ENCODE measurements at regions not wholly inside any gene's neighbourhood (a gene's known extent, or its start where the extent isn't known, plus 50 kb on each side); places are given as distances from the start of the nearest gene placed in this dataset.

GRCh38 chr3:113151461-113152031 is 59.8 kb upstream of the BOC start:
- no peaks in the 10 kb centered on the region for H3K9me3 Mint-ChIP-seq
- H3K4me1 Mint-ChIP-seq = no peaks in the 10 kb centered on the region
- no peak overlapping the region for H3K4me3 Mint-ChIP-seq
- DNase-seq = no peak
- H3K27me3 Mint-ChIP-seq = peaks cover under 1% of the 10 kb centered on the region
- H3K36me3 Mint-ChIP-seq (ENCODE audit: low read depth) = no peaks in the 10 kb centered on the region
- POLR2A ChIA-PET = no interaction called here
- H3K27ac Mint-ChIP-seq = no peak overlapping the region
- CTCF ChIA-PET = interaction anchor here (1.2 kb wide), 1 partner anchor 9 kb away, joined by 3 read pairs; no protein-coding TSS in a partner anchor

- Mint-ChIP-seq H3K4me1 (no peaks in the 10 kb centered on the region), H3K27ac (no peak overlapping the region), H3K4me3 (no peak overlapping the region), H3K36me3 (ENCODE audit: low read depth) (no peaks in the 10 kb centered on the region), H3K9me3 (no peaks in the 10 kb centered on the region), H3K27me3 (no peaks in the 10 kb centered on the region)
- ChIA-PET POLR2A (no interaction called here), CTCF (no interaction called here)
- no peak for DNase-seq
These were observed 58.5 kb upstream of the BOC start for GRCh38 chr3:113152849-113153248.

- Mint-ChIP-seq H3K4me1 (no peaks in the 10 kb centered on the region), H3K27ac (no peak overlapping the region), H3K36me3 (ENCODE audit: low read depth) (no peaks in the 10 kb centered on the region), H3K4me3 (no peak overlapping the region), H3K27me3 (no peaks in the 10 kb centered on the region), H3K9me3 (no peaks in the 10 kb centered on the region)
- ChIA-PET POLR2A (no interaction called here), CTCF (interaction anchor here (0.6 kb wide), 2 partner anchors 453 to 649 kb away, joined by 3 read pairs; no protein-coding TSS in a partner anchor)
- no peak for DNase-seq
These were observed 57.8 kb upstream of the BOC start for GRCh38 chr3:113153499-113154107.

GRCh38 chr3:113156816-113157333 is 54.5 kb upstream of the BOC start:
- CTCF ChIA-PET = no interaction called here
- H3K9me3 Mint-ChIP-seq = no peaks in the 10 kb centered on the region
- H3K27me3 Mint-ChIP-seq = no peaks in the 10 kb centered on the region
- no peak overlapping the region for H3K4me3 Mint-ChIP-seq
- H3K36me3 Mint-ChIP-seq (ENCODE audit: low read depth) = no peaks in the 10 kb centered on the region
- POLR2A ChIA-PET = no interaction called here
- no peak for DNase-seq
- no peak overlapping the region for H3K27ac Mint-ChIP-seq
- H3K4me1 Mint-ChIP-seq = no peaks in the 10 kb centered on the region

- Mint-ChIP-seq H3K27ac (no peak overlapping the region), H3K9me3 (no peaks in the 10 kb centered on the region), H3K4me1 (no peaks in the 10 kb centered on the region), H3K27me3 (no peaks in the 10 kb centered on the region), H3K4me3 (no peak overlapping the region), H3K36me3 (ENCODE audit: low read depth) (no peaks in the 10 kb centered on the region)
- DNase-seq = no peak
- ChIA-PET CTCF (no interaction called here), POLR2A (no interaction called here)
These were observed 53.8 kb upstream of the BOC start for GRCh38 chr3:113157408-113158030.

GRCh38 chr3:113158171-113158570 is 53.2 kb upstream of the BOC start:
- Mint-ChIP-seq H3K4me3 (no peak overlapping the region), H3K36me3 (ENCODE audit: low read depth) (no peaks in the 10 kb centered on the region), H3K27ac (no peak overlapping the region), H3K4me1 (no peaks in the 10 kb centered on the region), H3K27me3 (peaks cover 2% of the 10 kb centered on the region), H3K9me3 (no peaks in the 10 kb centered on the region)
- DNase-seq = no peak
- POLR2A ChIA-PET = no interaction called here
- CTCF ChIA-PET = no interaction called here

All from activated CD4-positive, alpha-beta T cell treated with anti-CD3 and anti-CD28 coated beads, Interleukin-2, amount 10 ng/mL, durations not matched to agents 7 days and 5 days (primary cell).